H1 (cell line): ENCODE measurements at regions not wholly inside any gene's neighbourhood (a gene's known extent, or its start where the extent isn't known, plus 50 kb on each side); places are given as distances from the start of the nearest gene placed in this dataset.

Source experiments
- CTCF ChIA-PET: fragments of 300-600 bp; sonication (Branson Sonifier 250); formaldehyde crosslinking; loops from one replicate; lab custom pipeline; 2021; ENCODE audit not compliant: partially characterized antibody; lab: Charles Lee
- POLR2A ChIA-PET: fragments of 300-600 bp; sonication (Branson Sonifier 250); formaldehyde crosslinking; loops from one replicate; lab custom pipeline; 2021; ENCODE audit warnings: inconsistent platforms; ENCODE audit not compliant: partially characterized antibody; lab: Charles Lee
- DNase-seq, 2 experiments: peaks; one replicate each; pipeline versions ENCODE4 v3.0.0 to v3.0.0-alpha.2; 2010 to 2022; ENCODE audit warnings: low spot score in 2 of 2, low read depth in 1 of 2, mixed read lengths in 1 of 2
- FAIRE-seq: peaks from 2 replicates; lab custom pipeline; 2011; peaks lifted over from hg19 to GRCh38; lab: Jason Lieb, UNC
- H2AFZ ChIP-seq: 2 replicates; pipeline ENCODE4 v1.8.1; 2012; ENCODE audit warnings: low read length, inconsistent platforms
- H2AK5ac ChIP-seq: 2 replicates; pipeline ENCODE4 v1.6.1; 2013; ENCODE audit warnings: low read depth, low read length
- H2BK120ac ChIP-seq: replicated peaks from 2 replicates; pipeline ENCODE3; 2013; ENCODE audit warnings: low read depth, low read length, inconsistent platforms
- H2BK12ac ChIP-seq: 2 replicates; pipeline ENCODE4 v1.6.1; 2013; ENCODE audit warnings: low read depth, low read length
- H2BK15ac ChIP-seq: 2 replicates; pipeline ENCODE4 v1.6.1; 2013; ENCODE audit warnings: low read length
- H2BK20ac ChIP-seq: 2 replicates; pipeline ENCODE4 v1.6.1; 2013; ENCODE audit warnings: low read length
- H2BK5ac ChIP-seq: 2 replicates; pipeline ENCODE4 v1.6.1; 2013; ENCODE audit warnings: low read depth, low read length
- H3K14ac ChIP-seq: 2 replicates; pipeline ENCODE4 v1.6.1; 2013; ENCODE audit warnings: inconsistent platforms; ENCODE audit not compliant: insufficient read length
- H3K18ac ChIP-seq: 2 replicates; pipeline ENCODE4 v1.6.1; 2013; ENCODE audit warnings: low read length; ENCODE audit errors: extremely low read depth
- H3K23ac ChIP-seq: 2 replicates; pipeline ENCODE4 v1.6.1; 2013; ENCODE audit warnings: inconsistent platforms; ENCODE audit not compliant: insufficient read length
- H3K23me2 ChIP-seq: 2 replicates; pipeline ENCODE4 v1.6.1; 2013; ENCODE audit warnings: low read depth, low read length
- H3K27ac ChIP-seq: 2 replicates; pipeline ENCODE4 v1.6.1; 2011; ENCODE audit warnings: low read depth, low read length, inconsistent platforms
- H3K27me3 ChIP-seq, 4 experiments: replicated peaks in 1 of 4; 1 replicate in 1 of 4; 2 replicates in 3 of 4; pipeline versions ENCODE4 v1.6.1 to v1.8.1; 2011 to 2013; ENCODE audit warnings: low read length in 3 of 4, mild to moderate bottlenecking in 3 of 4, inconsistent platforms in 2 of 4, mixed read lengths in 2 of 4, moderate library complexity in 1 of 4; ENCODE audit not compliant: control insufficient read depth in 3 of 4, insufficient read depth in 3 of 4; ENCODE audit errors: extremely low read depth in 1 of 4
- H3K36me3 ChIP-seq, 4 experiments: 2 replicates each; pipeline versions ENCODE4 v1.6.1 to v1.8.1; 2011 to 2013; ENCODE audit warnings: mild to moderate bottlenecking in 4 of 4, low read length in 3 of 4, moderate library complexity in 2 of 4, control low read depth in 1 of 4, inconsistent platforms in 1 of 4; ENCODE audit not compliant: insufficient read depth in 4 of 4, control insufficient read depth in 2 of 4
- H3K4ac ChIP-seq: replicated peaks from 2 replicates; pipeline ENCODE3; 2013; ENCODE audit warnings: low read length, low read depth, mixed read lengths, inconsistent platforms; ENCODE audit not compliant: insufficient read length
- H3K4me1 ChIP-seq, 4 experiments: replicated peaks in 1 of 4; 1 replicate in 1 of 4; 2 replicates in 3 of 4; pipeline versions ENCODE4 v1.6.1 to v1.8.1; 2011 to 2013; ENCODE audit warnings: low read length in 3 of 4, inconsistent platforms in 2 of 4, mixed read lengths in 1 of 4; ENCODE audit not compliant: insufficient read depth in 4 of 4, control insufficient read depth in 3 of 4
- H3K4me2 ChIP-seq, 2 experiments: 2 replicates each; pipeline versions ENCODE4 v1.6.1 to v1.8.1; 2011 to 2013; ENCODE audit warnings: low read depth in 2 of 2, low read length in 2 of 2, control low read depth in 1 of 2, inconsistent platforms in 1 of 2, mild to moderate bottlenecking in 1 of 2; ENCODE audit not compliant: insufficient read depth in 1 of 2
- H3K4me3 ChIP-seq, 4 experiments: fragments of 200-600, 300-600 bp in 1 of 4; sonication (generic), shearing (Covaris generic), sonication (Bioruptor Twin) in 1 of 4; 2 replicates each; pipeline versions ENCODE4 v1.5.1 to v1.8.1; 2011 to 2016; ENCODE audit warnings: low read length in 4 of 4, low read depth in 3 of 4, control low read depth in 2 of 4, inconsistent platforms in 2 of 4, mild to moderate bottlenecking in 2 of 4, mixed read lengths in 1 of 4, moderate library complexity in 1 of 4; ENCODE audit not compliant: insufficient read depth in 2 of 4; ENCODE audit errors: extremely low read depth in 1 of 4
- H3K56ac ChIP-seq: replicated peaks from 2 replicates; pipeline ENCODE3; 2013; ENCODE audit warnings: low read depth, mild to moderate bottlenecking, mixed read lengths, low read length, inconsistent platforms; ENCODE audit not compliant: insufficient read length
- H3K79me1 ChIP-seq: 2 replicates; pipeline ENCODE4 v1.6.1; 2013; ENCODE audit warnings: low read depth, low read length, control low read depth
- H3K79me2 ChIP-seq, 2 experiments: 2 replicates each; pipeline versions ENCODE4 v1.6.1 to v1.8.1; 2012 to 2013; ENCODE audit warnings: low read length in 2 of 2, mild to moderate bottlenecking in 2 of 2, inconsistent platforms in 1 of 2; ENCODE audit not compliant: insufficient read depth in 2 of 2, control insufficient read depth in 1 of 2
- H3K9ac ChIP-seq, 4 experiments: replicated peaks in 1 of 4; 1 replicate in 1 of 4; 2 replicates in 3 of 4; pipeline versions ENCODE4 v1.6.1 to v1.8.1; 2011 to 2013; ENCODE audit warnings: low read depth in 3 of 4, low read length in 3 of 4, control low read depth in 2 of 4, mild to moderate bottlenecking in 2 of 4, moderate library complexity in 2 of 4, inconsistent platforms in 1 of 4; ENCODE audit errors: extremely low read depth in 1 of 4
- H3K9me3 ChIP-seq, 2 experiments: 2 replicates each; pipeline versions ENCODE4 v1.6.1 to v1.8.1; 2012 to 2013; ENCODE audit warnings: mild to moderate bottlenecking in 2 of 2, moderate library complexity in 2 of 2, control low read depth in 1 of 2, inconsistent platforms in 1 of 2, low read depth in 1 of 2, low read length in 1 of 2, mixed read lengths in 1 of 2; ENCODE audit not compliant: insufficient read depth in 2 of 2
- H4K20me1 ChIP-seq, 2 experiments: replicated peaks in 1 of 2; 2 replicates each; pipeline versions ENCODE3 to v1.8.1; 2011 to 2013; ENCODE audit warnings: inconsistent platforms in 2 of 2, low read length in 2 of 2, mild to moderate bottlenecking in 1 of 2; ENCODE audit not compliant: insufficient read depth in 2 of 2, control insufficient read depth in 1 of 2
- H4K5ac ChIP-seq: 2 replicates; pipeline ENCODE4 v1.6.1; 2013; ENCODE audit warnings: low read length, low read depth, mixed read lengths, inconsistent platforms; ENCODE audit not compliant: insufficient read length
- H4K8ac ChIP-seq: 2 replicates; pipeline ENCODE4 v1.8.0; 2013; ENCODE audit warnings: mild to moderate bottlenecking, moderate library complexity, low read length, inconsistent platforms; ENCODE audit not compliant: insufficient read depth; ENCODE audit errors: extremely low read depth
- H4K91ac ChIP-seq: replicated peaks from 2 replicates; pipeline ENCODE3; 2013; ENCODE audit warnings: low read length, mixed read lengths, inconsistent platforms; ENCODE audit not compliant: insufficient read length
- WGBS, 2 experiments: shearing (Covaris generic) in 1 of 2; methylation state at CpG; one replicate each; pipeline versions ENCODE4 v1.1.6 to v1.1.7; 2013 to 2015; ENCODE audit warnings: low lambda C conversion rate in 2 of 2, mixed read lengths in 2 of 2, inconsistent platforms in 1 of 2, low coverage in 1 of 2, missing lambda C conversion rate in 1 of 2; ENCODE audit not compliant: insufficient replicate concordance in 2 of 2, insufficient coverage in 1 of 2, insufficient read length in 1 of 2; ENCODE audit errors: extremely low coverage in 1 of 2, missing lambda C conversion rate in 1 of 2; 5-methylcytosine and 5-hydroxymethylcytosine counted together

DNA sequence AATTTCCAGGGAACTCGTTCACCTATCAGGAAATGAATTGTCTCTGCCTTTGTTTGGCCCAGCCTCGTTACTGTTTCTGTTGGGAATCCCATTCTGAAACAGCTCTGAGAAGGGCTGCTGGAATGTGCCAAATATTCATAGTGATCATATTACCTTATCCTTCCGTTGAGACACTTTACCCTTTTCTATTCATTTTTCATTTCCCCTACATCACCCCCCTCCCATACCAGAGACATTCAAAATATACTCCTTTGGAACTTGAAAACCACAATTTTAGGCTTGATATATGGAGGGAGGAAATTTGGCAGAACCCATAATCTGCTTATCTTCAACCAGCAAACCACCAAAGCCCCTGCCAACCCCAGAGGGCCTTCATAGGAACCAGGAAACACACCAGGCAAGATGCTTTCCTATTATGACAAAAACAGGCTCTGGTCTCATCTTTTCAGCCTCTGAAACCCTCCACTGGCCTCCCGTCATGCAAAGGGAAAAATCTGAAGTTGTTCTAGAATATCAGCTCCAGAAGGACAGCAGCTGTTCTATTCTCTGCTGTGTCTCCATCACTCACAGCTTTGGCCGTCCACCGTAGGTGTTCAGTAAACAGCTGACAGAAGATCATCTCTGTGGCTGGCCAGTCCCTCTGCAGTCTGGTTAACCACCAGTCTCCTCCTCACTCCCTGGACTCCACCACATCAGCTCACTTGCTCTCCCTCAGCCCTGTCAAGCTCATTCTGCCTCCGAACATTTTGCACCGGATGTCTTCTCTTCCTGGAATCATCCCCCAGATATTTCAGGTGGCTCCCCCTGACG lies 217.2 kb upstream of the WWC1 start:
- no peak overlapping the region for H4K91ac ChIP-seq
- H3K14ac ChIP-seq = no peak overlapping the region
- no peak overlapping the region for H3K4ac ChIP-seq
- H3K9me3 ChIP-seq = no peaks in the 10 kb centered on the region
- H2BK5ac ChIP-seq = no peak overlapping the region
- no peak overlapping the region for H3K27ac ChIP-seq
- H4K20me1 ChIP-seq = no peaks in the 10 kb centered on the region
- no peak for DNase-seq
- H3K9ac ChIP-seq = no peak overlapping the region
- H3K79me2 ChIP-seq = no peaks in the 10 kb centered on the region
- H3K56ac ChIP-seq = no peak overlapping the region
- H3K36me3 ChIP-seq = no peaks in the 10 kb centered on the region
- no peaks in the 10 kb centered on the region for H3K79me1 ChIP-seq
- H3K4me3 ChIP-seq = no peak overlapping the region
- 0 out of 2 replicates have a peak overlapping the region, but pooled peaks have one; percentile 16 for H2BK15ac ChIP-seq
- no peak overlapping the region for H2AK5ac ChIP-seq
- H4K5ac ChIP-seq = no peak overlapping the region
- no peak overlapping the region for H3K4me2 ChIP-seq
- no peaks in the 10 kb centered on the region for H3K4me1 ChIP-seq
- no peak overlapping the region for H2BK120ac ChIP-seq
- no peak overlapping the region for H2BK12ac ChIP-seq
- 83% methylated on average over 9 of the region's 9 CpGs; no CpG with 5 or more reads in 1 of the 2 experiments for WGBS, 2 experiments
- no peak overlapping the region; the same call in 1 of the 2 replicates for H4K8ac ChIP-seq
- FAIRE-seq = no peak
- no peaks in the 10 kb centered on the region for H3K23me2 ChIP-seq
- no peak overlapping the region for H3K23ac ChIP-seq
- H2AFZ ChIP-seq = no peak overlapping the region
- no peak overlapping the region for H2BK20ac ChIP-seq
- H3K18ac ChIP-seq = no peak overlapping the region
- H3K27me3 ChIP-seq = no peaks in the 10 kb centered on the region
- ChIA-PET CTCF (interaction anchor here (1.2 to 1.9 kb wide), 2 partner anchors 26 to 380 kb away, joined by 3 to 5 read pairs; no protein-coding TSS in a partner anchor), POLR2A (no interaction called here)
